HepG2 (cell line): ENCODE measurements at regions not wholly inside any gene's neighbourhood (a gene's known extent, or its start where the extent isn't known, plus 50 kb on each side); places are given as distances from the start of the nearest gene placed in this dataset.
A peak's percentile ranks its signal among the peaks of the same experiment; 100 is the strongest.

Experiments used
- ATAC-seq: fragments of 200-7000 bp; cut with Tn5 transposase; 3 replicates; pipeline ENCODE4 v1.9.1; 2020; ENCODE audit warnings: mild to moderate bottlenecking, moderate library complexity
- BruUV-seq: library from RNA; stranded (reverse); fragments of 400-500 nt; replicated peaks from 2 replicates; lab custom pipeline; 2021; lab: Mats Ljungman, UMichigan
- CTCF ChIA-PET: fragments of 300-600 bp; formaldehyde crosslinking; extraction: SDS; loops from one replicate; lab custom pipeline; 2021; ENCODE audit warnings: low total read pairs, inconsistent platforms, low intra/inter-chr PET ratio; lab: Yijun Ruan, JAX
- POLR2A ChIA-PET: fragments of 350-600 bp; sonication (Branson Sonifier 250); formaldehyde crosslinking; loops from one replicate; lab custom pipeline; 2020; ENCODE audit warnings: antibody characterized with exemption, inconsistent platforms; lab: Yijun Ruan, JAX
- DNase-seq: peaks from one replicate; pipeline ENCODE4 v3.0.0-alpha.2; 2015; ENCODE audit warnings: low spot score
- FAIRE-seq: peaks from 3 replicates; lab custom pipeline; 2011; peaks lifted over from hg19 to GRCh38; lab: Jason Lieb, UNC
- H2AFZ ChIP-seq: one replicate; pipeline ENCODE4 v1.6.1; 2011; ENCODE audit warnings: low read length, inconsistent platforms
- H3K27ac ChIP-seq: fragments of 300-600 bp; 3 replicates; pipeline ENCODE4 v1.8.0; 2011; ENCODE audit warnings: mixed run types, mild to moderate bottlenecking, mixed read lengths, low read length, inconsistent platforms; ENCODE audit not compliant: insufficient read depth; ENCODE audit errors: extremely low read length
- H3K27me3 ChIP-seq, 2 experiments: fragments of 200-600 bp in 1 of 2; 2 replicates in 1 of 2; 3 replicates in 1 of 2; pipeline versions ENCODE4 v1.6.0 to v1.8.0; 2011; ENCODE audit warnings: low read length in 2 of 2, mild to moderate bottlenecking in 2 of 2, moderate library complexity in 2 of 2, inconsistent platforms in 1 of 2; ENCODE audit not compliant: insufficient read depth in 2 of 2, control insufficient read depth in 1 of 2
- H3K36me3 ChIP-seq, 2 experiments: fragments of 200-600 bp in 1 of 2; replicated peaks in 1 of 2; 2 replicates in 1 of 2; 3 replicates in 1 of 2; pipeline versions ENCODE4 v1.5.1 to v1.8.0; 2011; ENCODE audit warnings: low read length in 2 of 2, inconsistent platforms in 1 of 2; ENCODE audit not compliant: insufficient read depth in 2 of 2, control insufficient read depth in 1 of 2
- H3K4me1 ChIP-seq: 2 replicates; pipeline ENCODE4 v1.5.1; 2012; ENCODE audit warnings: low read length, inconsistent platforms; ENCODE audit not compliant: insufficient read depth
- H3K4me2 ChIP-seq: 2 replicates; pipeline ENCODE4 v1.6.0; 2011; ENCODE audit warnings: low read depth, low read length, inconsistent platforms
- H3K4me3 ChIP-seq, 3 experiments: fragments of 200-600 bp in 1 of 3; sonication (generic), shearing (Covaris generic) in 1 of 3; replicated peaks in 1 of 3; 2 replicates each; pipeline ENCODE4 v1.5.1; 2011 to 2016; ENCODE audit warnings: low read length in 3 of 3, inconsistent platforms in 2 of 3, low read depth in 2 of 3, mild to moderate bottlenecking in 2 of 3, control low read depth in 1 of 3, mixed read lengths in 1 of 3; ENCODE audit not compliant: insufficient read depth in 1 of 3
- H3K79me2 ChIP-seq: one replicate; pipeline ENCODE4 v1.6.1; 2011; ENCODE audit warnings: low read length, inconsistent platforms; ENCODE audit not compliant: insufficient read depth
- H3K9ac ChIP-seq: 2 replicates; pipeline ENCODE4 v1.6.0; 2011; ENCODE audit warnings: mild to moderate bottlenecking, low read depth, low read length, inconsistent platforms; ENCODE audit not compliant: insufficient read depth
- H3K9me3 ChIP-seq: 2 replicates; pipeline ENCODE4 v1.5.1; 2012; ENCODE audit warnings: mild to moderate bottlenecking, low read length
- H4K20me1 ChIP-seq: 2 replicates; pipeline ENCODE4 v1.6.0; 2011; ENCODE audit warnings: inconsistent platforms, mild to moderate bottlenecking, low read length, moderate library complexity; ENCODE audit not compliant: insufficient read depth
- GATAD2A ChIP-seq: IDR thresholded peaks from 2 replicates; pipeline ENCODE4 v1.6.1; 2016
- PAXIP1 ChIP-seq: sonication (generic); formaldehyde crosslinking; conservative IDR thresholded peaks from 2 replicates; pipeline ENCODE4 v1.4.0; 2020; ENCODE audit warnings: mild to moderate bottlenecking, missing genetic modification reagents, moderate library complexity
- RELA ChIP-seq: sonication (generic); formaldehyde crosslinking; IDR thresholded peaks from 2 replicates; pipeline ENCODE4 v1.4.0; 2020; ENCODE audit warnings: missing genetic modification reagents
- SOX6 ChIP-seq, 2 experiments: fragments of 450-650 bp in 1 of 2; sonication (generic) in 1 of 2; formaldehyde crosslinking in 1 of 2; IDR thresholded peaks; 2 replicates each; pipeline versions ENCODE4 v1.4.0 to v1.6.1; 2017 to 2020; ENCODE audit warnings: antibody characterized with exemption in 1 of 2, mild to moderate bottlenecking in 1 of 2, missing genetic modification reagents in 1 of 2
- TOPORS ChIP-seq: sonication (generic); formaldehyde crosslinking; IDR thresholded peaks from 2 replicates; pipeline ENCODE4 v1.8.0; 2023; ENCODE audit warnings: mild to moderate bottlenecking, missing genetic modification reagents
- WGBS: methylation state at CpG from one replicate; pipeline ENCODE4 v1.1.6; 2017; ENCODE audit warnings: low lambda C conversion rate; 5-methylcytosine and 5-hydroxymethylcytosine counted together
- in situ Hi-C: cut with HindIII; loops from 2 replicates; pipeline ENCODE4 v1.10.0; 2017; ENCODE audit warnings: low pct_unique_long_range_greater_than_20kb; ENCODE audit not compliant: extremely low pct_ligation_motif_present
- intact Hi-C: fragments of 100-400 bp; cut with micrococcal nuclease; formaldehyde crosslinking; loops from one replicate; pipeline ENCODE4 v1.10.0; 2022; ENCODE audit not compliant: unreplicated experiment

- peak; percentile 77 for TF ChIP-seq PAXIP1
- no peak for TF ChIP-seq RELA (CRISPR knock-in tag)
- peak; percentile 16; the same call in 1 of the 2 replicates for TF ChIP-seq GATAD2A
Measured at GRCh38 chr2:181836583-181836982, 54.9 kb upstream of the ITPRID2 start (continued).

GRCh38 chr2:181837563-181837962 lies 54.0 kb upstream of the ITPRID2 start:
- no peaks in the 10 kb centered on the region for H3K79me2 ChIP-seq
- POLR2A ChIA-PET = no interaction called here
- CTCF ChIA-PET = no interaction called here
- H3K4me1 ChIP-seq = peaks cover 23% of the 10 kb centered on the region
- TF ChIP-seq TOPORS (CRISPR knock-in tag) (no peak), SOX6 (IDR thresholded peaks at IDR 0.05) (no peak), SOX6 (CRISPR knock-in tag; IDR thresholded peaks at IDR 0.05) (0 out of 2 replicates have a peak, but pooled peaks have one; percentile 9)
- FAIRE-seq (no peak), DNase-seq (no peak), ATAC-seq (no peak)
- no peak overlapping the region for H3K27ac ChIP-seq
- H2AFZ ChIP-seq = peak overlapping the region; percentile 35
- peak overlapping the region; percentile 34; the same call in 1 of the 2 replicates for H3K4me2 ChIP-seq
- H3K36me3 ChIP-seq = no peaks in the 10 kb centered on the region
- BruUV-seq = no TSS peak
- in situ Hi-C loops = no loop called here
- H3K4me3 ChIP-seq = no peak overlapping the region
- H4K20me1 ChIP-seq = no peaks in the 10 kb centered on the region
- intact Hi-C loops = no loop called here
- H3K9me3 ChIP-seq = no peaks in the 10 kb centered on the region
- H3K27me3 ChIP-seq = no peaks in the 10 kb centered on the region
- H3K9ac ChIP-seq = no peak overlapping the region
- 45% methylated on average over 2 of the region's 2 CpGs for WGBS
